ENCODE measurements at regions not wholly inside any gene's neighbourhood (a gene's known extent, or its start where the extent isn't known, plus 50 kb on each side); places are given as distances from the start of the nearest gene placed in this dataset.

GRCh38 chr1:188670837-188671236 lies 1806.8 kb downstream of the BRINP3 start:
- TF ChIP-seq CTCF (IDR thresholded peaks at IDR 0.05) (no peak), POLR2A (IDR thresholded peaks at IDR 0.05) (no peak)
